ENCODE measurements at regions not wholly inside any gene's neighbourhood (a gene's known extent, or its start where the extent isn't known, plus 50 kb on each side); places are given as distances from the start of the nearest gene placed in this dataset.
A peak's percentile ranks its signal among the peaks of the same experiment; 100 is the strongest.
"Not testable (repeated sequence)": the region's sequence is repeated elsewhere in the genome, so short reads cannot be mapped to it uniquely, and the experiment has no call there.

DNA sequence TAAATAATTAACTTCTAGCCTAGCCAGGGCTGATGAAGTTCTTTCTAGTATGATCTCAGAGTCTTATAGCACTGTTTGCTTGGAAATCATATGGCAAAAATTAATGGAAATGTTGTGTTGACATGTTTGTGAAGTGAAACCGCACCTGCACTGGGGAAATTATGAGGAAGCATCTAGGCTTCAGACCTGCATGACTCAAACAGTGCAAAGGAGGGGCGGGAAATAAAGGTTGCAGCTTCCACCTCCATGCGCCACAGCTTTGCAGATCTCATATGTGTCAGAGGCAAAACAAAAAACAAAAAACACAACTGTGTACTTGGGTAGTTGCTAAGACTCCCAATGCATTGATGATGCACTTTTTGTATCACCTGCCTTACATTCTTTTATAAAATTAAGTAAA lies 1080.6 kb downstream of the PLA2G4A start:
- DNase-seq (ENCODE audit: low spot score): no peak

DNA sequence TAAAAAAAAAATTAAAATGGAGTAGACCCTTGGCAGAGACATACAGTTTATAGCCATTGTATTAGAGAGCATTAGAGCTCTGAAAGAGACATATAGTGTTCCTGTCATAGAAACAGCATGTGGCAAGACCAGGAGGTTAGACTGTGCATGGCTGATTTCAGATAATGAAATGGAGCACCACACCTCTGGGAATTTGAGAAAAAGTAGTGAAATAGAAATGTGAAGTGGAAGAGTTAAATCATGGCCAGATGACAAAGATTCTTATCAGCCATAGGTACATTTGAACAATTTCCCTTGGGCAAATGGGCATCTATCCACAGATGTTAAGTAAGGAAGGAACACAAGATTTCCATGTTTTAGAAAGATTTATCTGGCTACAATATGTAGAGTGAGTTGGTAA lies 1083.1 kb downstream of the PLA2G4A start:
- no peak for DNase-seq (ENCODE audit: low spot score)

DNA sequence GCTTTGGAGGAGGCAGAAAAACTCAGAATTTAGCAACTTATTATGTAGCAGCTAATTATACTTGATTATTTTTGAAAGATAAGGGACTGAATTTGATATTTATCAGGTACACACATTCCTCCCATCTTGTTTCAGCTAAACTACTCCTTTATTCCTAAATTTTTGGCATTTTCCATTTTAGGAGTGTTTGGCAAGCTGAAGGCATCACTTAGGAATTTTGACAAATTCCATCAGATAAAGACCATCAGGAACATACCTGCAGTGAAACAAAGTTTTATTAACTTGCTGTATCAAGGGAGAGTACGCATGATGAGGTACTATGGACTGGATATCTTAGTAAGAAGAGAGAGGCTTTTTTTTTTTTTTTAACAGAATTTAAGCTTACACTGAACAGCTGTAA lies 1092.2 kb downstream of the PLA2G4A start:
- no peak for DNase-seq (ENCODE audit: low spot score)

DNA sequence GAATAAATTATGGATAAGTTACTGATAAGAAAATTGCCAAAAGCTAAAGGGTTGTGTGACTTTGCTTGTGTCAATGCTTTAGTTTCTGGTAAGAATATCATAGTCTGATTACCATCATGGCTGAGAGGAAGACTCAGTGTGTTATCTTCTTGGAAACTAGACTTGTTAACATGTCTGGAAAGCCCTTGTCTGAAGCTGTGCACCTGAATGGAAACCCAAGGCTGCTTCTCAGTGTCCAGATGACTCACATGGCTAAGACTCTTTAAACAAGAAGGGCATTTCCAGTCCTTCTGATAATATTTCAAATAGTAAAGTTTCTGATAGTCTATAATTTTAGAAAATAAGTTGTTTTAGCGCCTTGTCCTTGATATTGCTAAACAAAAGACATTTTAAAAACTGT lies 1092.7 kb downstream of the PLA2G4A start:
- DNase-seq (ENCODE audit: low spot score): no peak

DNA sequence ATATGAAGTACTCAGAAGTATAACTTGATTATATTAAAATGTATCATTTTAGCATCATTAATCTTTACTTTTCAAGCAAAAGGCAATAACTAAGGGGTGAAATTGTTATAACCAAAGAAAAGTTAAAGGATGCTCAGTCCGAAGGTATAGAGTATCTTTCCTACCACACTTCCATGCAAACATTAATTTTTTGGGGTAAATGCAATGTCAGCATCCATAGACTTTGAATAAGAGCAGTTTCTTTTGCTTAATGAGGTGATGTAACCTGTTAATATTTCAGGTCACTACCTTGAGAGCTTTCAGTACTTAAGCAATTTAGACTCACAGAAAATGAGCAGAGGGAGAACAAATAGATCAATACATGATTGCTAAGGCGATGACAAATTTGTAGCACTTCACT lies 1093.5 kb downstream of the PLA2G4A start:
- DNase-seq (ENCODE audit: low spot score): no peak

DNA sequence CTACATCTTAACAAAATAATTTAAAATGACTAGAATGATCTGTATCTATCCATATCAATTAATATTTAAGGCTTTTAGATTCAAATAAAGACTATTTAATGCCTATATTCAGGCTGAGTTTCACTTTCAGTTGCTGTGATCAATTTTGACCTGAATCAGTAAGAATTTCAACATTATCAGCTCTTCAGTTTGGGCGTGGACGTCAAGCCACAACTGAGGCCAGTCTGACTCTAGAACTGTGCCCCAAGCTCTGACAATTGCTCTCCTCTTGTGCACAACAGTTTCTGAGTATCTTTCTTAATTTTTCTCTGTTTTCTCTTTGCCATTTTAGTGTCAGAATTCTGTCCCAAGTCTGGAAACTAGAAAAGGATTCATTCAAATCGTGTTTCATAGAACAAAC lies 1095.5 kb downstream of the PLA2G4A start:
- no peak for DNase-seq (ENCODE audit: low spot score)

DNA sequence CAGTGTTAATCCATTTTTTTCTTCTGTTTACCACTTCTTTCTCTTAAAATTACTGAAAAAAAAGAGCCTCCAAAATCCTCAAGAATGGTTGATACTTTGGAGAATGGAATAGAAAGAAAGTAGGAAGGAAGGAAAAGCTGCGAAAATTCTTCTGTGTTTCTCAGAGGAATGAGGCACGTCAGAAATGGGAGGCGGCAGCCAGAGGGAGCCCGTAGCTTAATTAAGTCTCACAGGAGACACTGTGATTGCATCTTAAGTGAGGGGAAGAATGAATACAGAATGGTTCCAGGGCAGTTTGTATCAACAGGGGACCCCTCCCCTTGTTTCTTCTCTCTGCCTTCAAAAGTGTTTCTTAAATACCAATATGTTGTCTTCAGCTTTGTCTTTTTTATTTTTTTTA lies 1099.5 kb downstream of the PLA2G4A start:
- peak; percentile 67 for DNase-seq (ENCODE audit: low spot score)

DNA sequence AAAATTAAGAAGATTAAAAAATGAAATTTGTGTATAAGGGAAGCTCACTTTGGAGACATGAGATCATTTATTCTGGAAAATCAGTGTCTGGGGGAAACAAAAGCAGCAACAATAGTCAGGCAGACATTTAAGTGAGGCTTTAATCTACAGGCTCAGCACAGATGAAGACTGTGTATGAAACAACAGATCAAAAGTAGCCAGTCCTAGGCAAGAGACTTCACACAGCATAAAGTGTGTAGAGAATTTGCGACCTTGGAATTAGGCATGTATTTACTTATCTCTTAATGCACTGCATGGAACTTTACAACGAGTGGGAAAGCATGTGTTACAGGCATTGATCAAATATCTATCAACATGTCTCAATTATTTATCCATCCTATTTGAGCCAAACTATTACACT lies 1099.9 kb downstream of the PLA2G4A start:
- DNase-seq (ENCODE audit: low spot score): no peak

DNA sequence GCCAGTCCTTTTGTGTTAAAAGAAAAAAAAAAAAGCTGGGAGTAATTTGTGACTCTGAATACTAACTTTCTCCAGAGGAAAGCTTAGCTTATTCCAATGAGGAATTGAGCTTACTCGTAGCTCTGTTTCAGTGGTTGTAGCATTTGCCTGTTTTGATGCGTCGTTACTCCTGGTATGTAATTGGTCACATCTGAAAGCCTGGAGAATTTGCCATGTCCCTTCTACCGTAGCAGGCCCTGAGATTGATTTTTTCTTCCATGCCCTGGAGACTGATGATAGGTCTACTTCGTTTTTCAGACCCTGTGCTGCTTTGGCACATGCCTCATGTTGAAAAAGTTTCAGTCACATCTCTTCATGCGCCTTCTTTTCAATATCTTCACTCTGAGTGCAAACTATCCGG lies 1103.0 kb downstream of the PLA2G4A start:
- no peak for DNase-seq (ENCODE audit: low spot score)

DNA sequence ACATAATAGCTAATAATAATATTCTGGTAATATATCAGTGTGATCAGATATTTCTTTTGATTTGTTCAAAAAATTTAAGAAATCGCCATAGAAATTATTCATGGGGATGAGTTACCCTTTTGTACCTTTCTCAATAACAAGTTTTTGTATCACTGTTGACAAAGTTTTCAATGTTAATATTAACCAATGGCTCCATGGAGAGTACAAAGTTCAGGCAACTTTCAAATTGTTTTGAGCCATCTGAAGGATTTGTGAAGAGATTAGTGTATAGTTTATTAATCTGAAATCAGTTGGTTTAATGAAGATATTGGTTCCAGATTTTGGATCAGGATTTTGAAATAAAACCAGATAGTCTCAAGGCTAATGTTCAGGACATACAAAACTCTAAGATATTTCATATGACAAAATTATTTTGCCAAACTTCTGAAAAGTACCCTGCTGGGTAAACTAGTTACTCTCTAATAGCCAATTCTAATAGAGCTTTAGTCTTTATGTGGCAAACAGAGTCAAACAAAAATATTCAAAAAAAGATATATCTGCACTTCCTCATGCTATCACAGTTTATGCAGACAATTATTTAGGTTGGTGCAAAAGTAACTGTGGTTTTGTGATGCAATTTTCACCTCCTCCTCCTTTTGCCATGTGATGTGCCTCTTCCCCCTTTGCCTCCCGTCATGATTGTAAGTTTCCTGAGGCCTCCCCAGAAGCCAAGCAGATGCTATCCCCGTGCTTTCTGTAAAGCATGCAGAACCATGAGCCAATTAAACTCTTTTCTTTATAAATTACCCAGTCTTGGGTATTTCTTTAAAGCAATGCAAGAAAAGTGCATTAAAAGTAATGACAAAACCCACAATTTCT lies 1105.0 kb downstream of the PLA2G4A start:
- no peak for DNase-seq (ENCODE audit: low spot score)

DNA sequence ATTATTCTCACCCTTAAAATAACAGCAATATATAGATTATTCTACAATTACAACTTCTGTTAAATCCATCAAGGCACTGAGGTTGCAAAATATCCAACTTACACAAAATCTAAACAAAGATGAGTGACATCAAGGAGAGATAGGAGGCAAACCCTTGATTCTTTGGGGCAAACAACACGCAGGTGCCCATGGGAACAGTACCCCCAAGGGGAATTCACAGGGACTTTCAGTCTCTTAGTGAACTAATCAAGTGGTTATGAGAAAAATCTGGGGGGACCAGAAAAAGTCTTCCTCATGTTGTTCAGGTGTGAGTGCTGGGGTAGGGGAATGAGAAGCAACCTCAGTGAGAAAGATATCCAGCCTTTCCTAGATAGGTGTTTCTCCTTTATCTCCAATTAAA lies 1107.9 kb downstream of the PLA2G4A start:
- DNase-seq (ENCODE audit: low spot score): no peak

DNA sequence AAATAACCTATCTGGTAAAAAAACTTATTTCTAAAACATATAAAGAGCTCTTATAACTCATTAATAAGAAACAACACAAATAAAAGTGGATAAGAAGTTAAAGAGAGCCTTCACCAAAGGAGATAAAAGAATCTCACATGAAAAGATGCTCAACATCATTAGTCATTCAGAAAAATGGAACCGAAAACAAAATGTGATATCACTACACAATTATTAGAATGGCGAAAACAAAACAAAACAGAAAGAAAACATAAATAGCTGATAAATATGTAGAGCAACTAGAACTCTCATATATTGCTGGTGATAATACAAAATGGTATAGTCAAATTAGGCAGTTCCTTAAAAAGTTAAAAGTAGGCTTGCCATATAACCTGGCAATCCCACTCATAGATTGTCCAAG lies 1109.3 kb downstream of the PLA2G4A start:
- no peak for DNase-seq (ENCODE audit: low spot score)

DNA sequence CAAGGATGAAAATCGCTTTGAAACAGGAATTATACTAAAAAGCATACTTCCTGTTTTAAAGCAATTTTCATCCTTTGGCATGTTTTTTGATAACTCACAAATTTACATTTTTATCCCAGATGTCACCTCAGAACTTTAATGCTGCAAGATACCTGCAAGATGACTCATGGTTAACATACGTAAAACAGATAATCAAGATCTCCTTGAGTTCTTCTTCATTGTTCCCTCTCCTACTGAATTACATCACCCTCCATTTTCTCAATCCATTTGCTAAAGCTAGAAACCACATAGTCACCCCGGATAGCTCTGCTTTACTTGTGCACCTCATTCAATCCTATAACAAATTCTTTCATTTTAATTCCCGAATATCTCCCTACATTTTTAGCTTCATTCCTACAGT lies 1114.2 kb downstream of the PLA2G4A start:
- DNase-seq (ENCODE audit: low spot score): no peak

DNA sequence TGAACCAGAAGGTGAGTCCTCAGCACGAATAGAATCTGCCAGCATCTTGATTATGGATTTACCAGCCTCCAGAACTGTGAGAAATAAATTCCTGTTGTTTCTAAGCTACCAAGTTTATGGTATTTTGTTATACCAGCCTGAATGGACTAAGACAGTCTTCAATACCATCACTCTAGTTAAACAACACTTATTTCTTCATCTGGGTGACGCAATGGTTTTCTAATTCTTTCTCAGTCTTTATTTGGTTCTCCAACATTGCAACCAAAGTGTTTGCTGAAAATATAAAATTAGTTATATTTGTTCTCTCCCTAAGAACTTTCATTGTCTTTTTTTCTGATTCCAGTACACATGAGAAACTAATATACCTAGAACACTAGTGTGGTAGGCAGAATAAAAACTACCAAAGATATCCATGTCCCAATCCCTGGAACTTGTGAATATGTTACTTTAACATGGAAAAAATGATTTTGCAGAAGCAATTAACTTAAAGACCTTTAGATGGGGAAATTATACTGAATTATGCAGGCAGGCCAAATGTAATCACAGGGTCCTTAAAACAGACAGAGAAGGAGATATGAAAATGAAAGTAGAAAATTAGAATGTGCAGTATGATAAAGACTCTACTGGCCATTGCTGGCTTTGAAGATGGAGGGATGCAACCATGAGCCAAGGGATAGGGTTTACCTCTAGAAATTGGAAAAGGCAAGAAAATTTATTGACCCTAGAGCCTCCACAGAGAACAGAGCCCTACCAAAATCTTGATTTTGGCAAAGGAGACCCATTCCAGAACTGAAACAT lies 1115.1 kb downstream of the PLA2G4A start:
- no peak for DNase-seq (ENCODE audit: low spot score)

DNA sequence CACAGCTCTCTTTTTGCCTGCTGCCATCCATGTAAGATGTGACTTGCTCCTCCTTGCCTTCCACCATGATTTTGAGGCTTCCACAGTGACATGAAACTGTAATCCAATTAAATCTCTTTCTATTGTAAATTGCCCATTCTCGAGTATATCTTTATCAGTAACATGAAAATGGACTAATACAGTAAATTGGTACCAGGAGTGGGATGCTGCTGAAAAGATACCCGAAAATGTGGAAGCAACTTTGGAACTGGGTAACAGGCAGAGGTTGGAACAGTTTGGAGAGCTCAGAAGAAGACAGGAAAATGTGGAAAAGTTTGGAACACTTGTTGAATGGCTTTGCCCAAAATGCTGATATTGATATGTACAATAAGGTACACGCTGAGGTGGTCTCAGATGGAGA lies 1117.9 kb downstream of the PLA2G4A start:
- not testable (repeated sequence) for DNase-seq (ENCODE audit: low spot score)

DNA sequence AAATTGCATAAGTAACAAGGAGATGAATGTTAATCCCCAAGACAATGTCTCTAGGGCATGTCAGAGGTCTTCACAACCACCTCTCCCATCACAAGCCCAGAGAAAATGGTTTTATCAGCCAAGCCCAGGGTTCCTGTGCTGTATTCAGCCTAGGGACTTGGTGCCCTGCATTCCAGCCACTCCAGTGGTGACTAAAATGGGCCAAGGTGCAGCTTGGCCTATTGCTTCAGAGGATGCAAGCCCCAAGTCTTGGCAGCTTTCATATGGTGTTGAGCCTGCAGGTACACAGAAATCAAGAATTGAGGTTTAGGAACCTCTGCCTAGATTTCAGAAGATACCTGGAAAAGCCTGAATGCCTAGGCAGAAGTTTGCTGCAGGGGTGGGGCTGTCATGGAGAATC lies 1118.6 kb downstream of the PLA2G4A start:
- DNase-seq (ENCODE audit: low spot score): no peak

DNA sequence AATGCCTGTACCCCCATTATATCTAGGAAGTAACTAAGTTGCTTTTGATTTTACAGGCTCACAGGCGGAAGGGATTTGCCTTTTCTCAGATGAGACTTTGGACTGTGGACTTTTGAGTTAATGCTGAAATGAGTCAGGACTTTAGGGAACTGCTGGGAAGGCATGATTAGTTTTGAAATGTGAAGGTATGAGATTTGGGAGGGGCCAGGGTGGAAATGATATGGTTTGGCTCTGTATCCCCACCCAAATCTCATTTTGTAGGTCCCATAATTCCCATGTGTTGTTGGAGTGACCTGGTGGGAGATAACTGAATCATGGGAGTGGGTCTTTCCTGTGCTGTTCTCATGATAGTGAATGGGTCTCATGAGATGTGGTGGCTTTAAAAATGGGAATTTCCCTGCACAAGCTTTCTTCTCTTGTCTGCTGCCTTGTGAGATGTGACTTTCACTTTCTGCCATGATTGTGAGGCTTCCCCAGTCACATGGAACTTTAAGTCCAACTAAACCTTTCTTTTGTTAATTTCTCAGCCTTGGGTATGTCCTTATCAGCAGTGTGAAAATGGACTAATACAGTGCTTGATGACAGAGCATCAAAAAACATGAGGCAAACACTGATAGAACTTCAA lies 1119.5 kb downstream of the PLA2G4A start:
- no peak for DNase-seq (ENCODE audit: low spot score)

DNA sequence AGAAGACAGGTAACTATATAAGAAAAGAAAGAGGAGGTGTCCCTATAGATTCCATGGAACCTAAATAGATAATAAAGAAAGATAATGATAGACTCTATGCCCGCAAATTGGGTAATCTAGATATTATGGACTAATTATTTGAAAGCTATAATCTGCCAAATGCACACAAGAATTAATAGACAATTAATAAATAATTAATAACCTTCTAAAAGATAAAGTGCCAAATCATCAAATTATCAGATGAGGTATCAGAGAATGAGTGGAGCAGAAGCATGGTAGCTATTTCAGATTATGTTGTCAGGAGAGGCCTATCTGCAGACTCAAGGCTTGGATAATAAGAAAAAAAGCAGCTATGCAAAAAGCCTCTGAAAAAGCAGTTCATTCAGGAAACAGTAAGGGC lies 1120.8 kb downstream of the PLA2G4A start:
- DNase-seq (ENCODE audit: low spot score): no peak

DNA sequence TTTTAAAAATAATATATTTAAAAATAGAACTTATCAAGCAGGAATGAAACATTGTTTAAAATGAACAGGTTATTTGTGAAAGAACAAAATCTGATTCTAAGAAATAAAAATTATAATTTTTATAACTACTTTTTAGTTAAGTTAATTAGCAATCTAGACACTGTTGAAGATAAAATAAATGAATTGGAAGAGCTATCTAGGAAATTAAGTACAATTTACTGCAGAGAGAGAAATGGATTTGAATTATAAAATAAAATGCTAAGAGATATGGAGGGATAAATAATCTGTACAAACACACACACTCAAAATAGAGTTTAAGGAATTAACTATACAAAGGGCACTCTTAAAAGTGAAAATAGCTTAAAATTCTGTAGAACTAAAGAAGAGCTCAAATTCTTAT lies 1123.1 kb downstream of the PLA2G4A start:
- no peak for DNase-seq (ENCODE audit: low spot score)

DNA sequence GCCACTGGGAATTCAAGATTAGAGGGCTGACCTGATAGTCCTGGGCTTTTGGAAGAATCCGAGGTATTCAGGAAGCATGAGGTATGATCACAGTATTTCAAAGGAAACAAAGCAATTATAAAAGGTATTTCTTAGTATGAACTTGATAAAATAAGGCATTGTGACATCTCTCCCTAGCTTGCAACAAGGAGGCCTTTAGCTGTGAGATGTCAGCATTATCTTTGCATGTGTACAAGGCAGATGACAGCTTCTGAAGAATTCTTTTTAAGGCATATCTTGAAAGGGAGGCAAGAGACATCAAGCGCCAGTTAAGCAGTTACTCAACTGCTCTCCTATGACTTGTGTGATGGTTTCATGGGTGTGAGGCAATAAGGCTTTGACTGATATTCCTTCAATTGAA lies 1123.7 kb downstream of the PLA2G4A start:
- DNase-seq (ENCODE audit: low spot score): no peak

DNA sequence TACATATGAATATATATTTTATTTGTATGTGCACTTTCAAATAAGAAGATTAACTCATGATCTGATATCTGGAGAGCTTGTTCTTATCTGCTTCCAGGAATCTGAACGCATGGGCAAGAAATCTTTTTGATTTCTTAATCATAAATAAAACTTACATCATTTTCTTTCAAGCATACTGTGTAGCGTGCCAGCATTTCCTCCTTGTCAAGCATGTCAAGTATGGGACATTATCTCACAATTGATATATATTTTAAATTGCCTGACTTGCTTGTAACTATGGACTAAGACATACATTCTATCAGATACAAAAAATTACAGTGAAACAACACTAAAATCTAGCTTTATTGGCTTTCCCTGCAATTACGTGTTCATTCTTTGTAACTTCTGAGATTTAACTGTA lies 1128.2 kb downstream of the PLA2G4A start:
- no peak for DNase-seq (ENCODE audit: low spot score)

DNA sequence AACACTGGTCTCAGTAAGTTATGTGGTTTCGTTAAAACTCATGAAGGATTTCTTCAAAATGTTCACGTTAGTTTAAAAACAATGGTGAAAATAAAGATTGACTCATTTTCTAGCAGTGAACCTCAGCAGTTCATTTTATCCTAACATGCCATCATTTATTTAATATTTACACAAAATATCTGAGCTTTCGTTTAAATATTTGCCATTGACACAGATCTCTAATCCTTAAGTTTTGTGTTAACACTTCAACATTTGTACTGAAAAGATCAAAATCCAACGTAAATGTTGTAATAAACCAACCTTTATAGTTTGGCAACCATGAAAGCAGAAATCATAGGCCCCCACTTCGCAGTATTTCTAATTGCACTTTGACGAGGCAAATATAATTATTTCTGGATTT lies 1129.5 kb downstream of the PLA2G4A start:
- no peak for DNase-seq (ENCODE audit: low spot score)

DNA sequence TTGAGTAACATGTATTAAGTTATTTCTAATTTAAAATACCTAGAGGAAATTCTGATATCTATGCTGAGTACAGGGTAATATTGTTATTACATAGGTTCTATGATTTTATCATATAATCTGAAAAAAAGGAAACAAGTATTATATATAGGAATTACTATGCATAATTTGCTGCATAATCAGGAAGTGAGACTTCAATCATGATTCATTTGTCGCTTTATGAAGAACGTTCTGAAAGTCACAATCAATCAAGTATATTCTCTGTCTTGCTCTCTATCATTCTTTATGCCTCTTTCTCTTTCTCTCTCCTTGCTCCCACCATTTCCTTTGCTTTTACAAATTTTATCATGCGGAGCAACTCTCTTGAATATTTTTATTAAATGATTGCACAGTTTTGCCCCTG lies 1130.3 kb downstream of the PLA2G4A start:
- no peak for DNase-seq (ENCODE audit: low spot score)

Measured in D341Med (cell line).